H9 (cell line): ENCODE measurements at regions not wholly inside any gene's neighbourhood (a gene's known extent, or its start where the extent isn't known, plus 50 kb on each side); places are given as distances from the start of the nearest gene placed in this dataset.

Experiments used
- DNase-seq: peaks from one replicate; pipeline ENCODE4 v3.0.0-alpha.2; 2017
- H2AFZ ChIP-seq: one replicate; pipeline ENCODE4 v1.6.1; 2013; ENCODE audit warnings: mild to moderate bottlenecking, low read length, control low read depth, moderate library complexity
- H2AK5ac ChIP-seq: 2 replicates; pipeline ENCODE4 v1.6.1; 2013; ENCODE audit warnings: low read length, control low read depth, mixed read lengths; ENCODE audit not compliant: insufficient read length
- H2BK120ac ChIP-seq: one replicate; pipeline ENCODE4 v1.6.1; 2013; ENCODE audit warnings: low read depth, mild to moderate bottlenecking, low read length, control low read depth, inconsistent platforms; ENCODE audit not compliant: poor library complexity, severe bottlenecking
- H2BK12ac ChIP-seq: 2 replicates; pipeline ENCODE4 v1.6.1; 2013; ENCODE audit warnings: low read length, control low read depth, mixed read lengths, low read depth; ENCODE audit not compliant: insufficient read length
- H2BK15ac ChIP-seq: 2 replicates; pipeline ENCODE4 v1.6.1; 2013; ENCODE audit warnings: low read depth, low read length, control low read depth
- H2BK20ac ChIP-seq: one replicate; pipeline ENCODE4 v1.6.1; 2013; ENCODE audit warnings: low read depth, mild to moderate bottlenecking, low read length, control low read depth, inconsistent platforms; ENCODE audit not compliant: poor library complexity, severe bottlenecking
- H2BK5ac ChIP-seq: 2 replicates; pipeline ENCODE4 v1.6.1; 2013; ENCODE audit warnings: low read length, control low read depth, mixed read lengths; ENCODE audit not compliant: insufficient read length
- H3K14ac ChIP-seq: 2 replicates; pipeline ENCODE4 v1.6.1; 2013; ENCODE audit warnings: low read length, control low read depth; ENCODE audit not compliant: insufficient read depth
- H3K18ac ChIP-seq: 2 replicates; pipeline ENCODE4 v1.6.1; 2013; ENCODE audit warnings: low read depth, mild to moderate bottlenecking, mixed read lengths, low read length, control low read depth; ENCODE audit not compliant: insufficient read length
- H3K23ac ChIP-seq: 2 replicates; pipeline ENCODE4 v1.6.1; 2013; ENCODE audit warnings: low read length, control low read depth, mixed read lengths, low read depth; ENCODE audit not compliant: insufficient read length
- H3K23me2 ChIP-seq: 2 replicates; pipeline ENCODE4 v1.6.1; 2013; ENCODE audit warnings: low read depth, mild to moderate bottlenecking, mixed read lengths, low read length, control low read depth; ENCODE audit not compliant: insufficient read length, poor library complexity, severe bottlenecking
- H3K27ac ChIP-seq: 2 replicates; pipeline ENCODE4 v1.5.1; 2013; ENCODE audit warnings: low read length, control low read depth, mixed read lengths, low read depth; ENCODE audit not compliant: insufficient read length
- H3K27me3 ChIP-seq: 2 replicates; pipeline ENCODE4 v1.6.1; 2013; ENCODE audit warnings: low read length, control low read depth, inconsistent platforms; ENCODE audit not compliant: insufficient read depth
- H3K4ac ChIP-seq: 2 replicates; pipeline ENCODE4 v1.6.1; 2013; ENCODE audit warnings: low read depth, mild to moderate bottlenecking, control low read depth, inconsistent platforms, low read length, moderate library complexity
- H3K4me1 ChIP-seq: 2 replicates; pipeline ENCODE4 v1.6.1; 2013; ENCODE audit warnings: low read length, control low read depth, inconsistent platforms; ENCODE audit not compliant: insufficient read depth
- H3K4me2 ChIP-seq: 2 replicates; pipeline ENCODE4 v1.6.1; 2013; ENCODE audit warnings: low read length, control low read depth, mixed read lengths; ENCODE audit not compliant: insufficient read length, insufficient read depth
- H3K56ac ChIP-seq: 2 replicates; pipeline ENCODE4 v1.6.1; 2013; ENCODE audit warnings: low read depth, mild to moderate bottlenecking, mixed read lengths, low read length, control low read depth; ENCODE audit not compliant: insufficient read length
- H3K79me1 ChIP-seq: 2 replicates; pipeline ENCODE4 v1.6.1; 2013; ENCODE audit warnings: low read depth, mild to moderate bottlenecking, moderate library complexity, low read length, control low read depth, inconsistent platforms; ENCODE audit not compliant: insufficient read depth, poor library complexity, severe bottlenecking
- H3K79me2 ChIP-seq: 2 replicates; pipeline ENCODE4 v1.6.1; 2013; ENCODE audit warnings: low read length, control low read depth, inconsistent platforms; ENCODE audit not compliant: insufficient read depth
- H3K9ac ChIP-seq: 2 replicates; pipeline ENCODE4 v1.6.1; 2013; ENCODE audit warnings: low read length, control low read depth, mixed read lengths; ENCODE audit not compliant: insufficient read length; ENCODE audit errors: extremely low read depth
- H3K9me3 ChIP-seq: one replicate; pipeline ENCODE4 v1.6.1; 2013; ENCODE audit warnings: low read depth, low read length, inconsistent platforms; ENCODE audit not compliant: control insufficient read depth
- H3T11ph ChIP-seq: one replicate; pipeline ENCODE4 v1.6.1; 2013; ENCODE audit warnings: mild to moderate bottlenecking, low read length, control low read depth, inconsistent platforms
- H4K20me1 ChIP-seq: one replicate; pipeline ENCODE4 v1.6.1; 2013; ENCODE audit not compliant: control insufficient read depth, insufficient read length, insufficient read depth
- H4K5ac ChIP-seq: 2 replicates; pipeline ENCODE4 v1.6.1; 2013; ENCODE audit warnings: low read depth, mild to moderate bottlenecking, mixed read lengths, low read length, control low read depth; ENCODE audit not compliant: insufficient read length
- H4K8ac ChIP-seq: replicated peaks from 2 replicates; pipeline ENCODE4 v1.6.1; 2013; ENCODE audit warnings: low read length, control low read depth, mixed read lengths, low read depth; ENCODE audit not compliant: insufficient read length
- H4K91ac ChIP-seq: 2 replicates; pipeline ENCODE4 v1.6.1; 2013; ENCODE audit warnings: low read depth, mild to moderate bottlenecking, moderate library complexity, mixed read lengths, low read length, control low read depth; ENCODE audit not compliant: insufficient read length
- H3K27ac Mint-ChIP-seq, 3 experiments: 2 replicates in 2 of 3; 3 replicates in 1 of 3; pipeline ENCODE4 v1.8.0; 2020 to 2021; ENCODE audit warnings: mixed read lengths in 3 of 3, mild to moderate bottlenecking in 1 of 3, moderate library complexity in 1 of 3
- H3K27me3 Mint-ChIP-seq: 2 replicates; pipeline ENCODE4 v1.8.0; 2021; ENCODE audit warnings: low read depth, mild to moderate bottlenecking, moderate library complexity, mixed read lengths
- H3K36me3 Mint-ChIP-seq, 3 experiments: 2 replicates in 2 of 3; 3 replicates in 1 of 3; pipeline ENCODE4 v1.8.0; 2020 to 2021; ENCODE audit warnings: low read depth in 3 of 3, mixed read lengths in 3 of 3; ENCODE audit not compliant: insufficient read depth in 1 of 3
- H3K4me1 Mint-ChIP-seq, 2 experiments: 2 replicates each; pipeline ENCODE4 v1.8.0; 2020; ENCODE audit warnings: mixed read lengths in 2 of 2
- H3K4me3 Mint-ChIP-seq, 2 experiments: 2 replicates in 1 of 2; 3 replicates in 1 of 2; pipeline ENCODE4 v1.8.0; 2020 to 2021; ENCODE audit warnings: mild to moderate bottlenecking in 2 of 2, mixed read lengths in 2 of 2, moderate library complexity in 1 of 2
- H3K9me3 Mint-ChIP-seq, 2 experiments: 2 replicates in 1 of 2; 3 replicates in 1 of 2; pipeline ENCODE4 v1.8.0; 2020; ENCODE audit warnings: mild to moderate bottlenecking in 2 of 2, mixed read lengths in 2 of 2, moderate library complexity in 1 of 2
- WGBS: extraction: QIAGEN DNeasy Blood & Tissue Kit; methylation state at CpG from one replicate; pipeline ENCODE4 v1.1.7; 2013; ENCODE audit warnings: missing lambda C conversion rate, low lambda C conversion rate, mixed read lengths; ENCODE audit not compliant: insufficient read length; ENCODE audit errors: extremely low coverage; 5-methylcytosine and 5-hydroxymethylcytosine counted together
- TF ChIP-seq, protein P1 (sequence below): fragments of 200-600 bp; sonication (generic); conservative IDR thresholded peaks from 3 replicates; pipeline ENCODE4 v1.8.0; 2021; ENCODE audit warnings: antibody characterized with exemption, mild to moderate bottlenecking

DNA sequence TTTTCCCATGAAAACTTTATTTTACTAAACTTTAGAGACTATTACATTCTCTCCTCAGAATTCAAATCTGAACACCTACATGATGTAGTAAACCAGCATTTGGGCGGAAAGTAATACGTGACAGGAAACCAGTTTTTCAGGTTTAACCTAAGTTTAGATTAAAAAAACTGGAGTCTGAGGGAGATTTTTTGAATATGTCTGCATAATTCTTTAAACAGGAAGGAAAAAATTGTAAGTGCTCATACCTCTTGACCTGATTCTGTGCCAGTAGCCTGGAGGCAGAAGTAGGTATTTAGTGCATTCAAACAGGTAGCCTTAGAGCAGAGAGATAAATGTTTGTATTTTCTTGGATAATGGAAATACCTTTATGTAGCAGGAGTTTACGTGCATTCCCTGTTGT is 224.3 kb downstream of the MDFIC start:
- Histone ChIP-seq H3K14ac (no peak overlapping the region), H4K5ac (no peak overlapping the region), H4K20me1 (no peaks in the 10 kb centered on the region), H2BK12ac (no peak overlapping the region), H3T11ph (no peak overlapping the region), H3K9me3 (no peaks in the 10 kb centered on the region), H3K56ac (no peak overlapping the region), H3K18ac (no peak overlapping the region), H2BK15ac (no peak overlapping the region), H3K27ac (no peak overlapping the region), H3K27me3 (no peaks in the 10 kb centered on the region), H2BK120ac (no peak overlapping the region), H3K9ac (no peak overlapping the region), H3K4me1 (no peaks in the 10 kb centered on the region), H3K23me2 (no peaks in the 10 kb centered on the region), H2AFZ (no peak overlapping the region), H2BK20ac (no peak overlapping the region), H3K4me2 (no peak overlapping the region), H4K8ac (no peak overlapping the region), H2BK5ac (no peak overlapping the region), H3K23ac (no peak overlapping the region), H3K79me2 (no peaks in the 10 kb centered on the region), H2AK5ac (no peak overlapping the region), H3K79me1 (no peaks in the 10 kb centered on the region), H3K4ac (no peak overlapping the region), H4K91ac (no peak overlapping the region)
- H3K9me3 Mint-ChIP-seq: no peaks in the 10 kb centered on the region
- H3K27me3 Mint-ChIP-seq: no peaks in the 10 kb centered on the region
- H3K36me3 Mint-ChIP-seq: no peaks in the 10 kb centered on the region
- TF ChIP-seq, protein P1, sequence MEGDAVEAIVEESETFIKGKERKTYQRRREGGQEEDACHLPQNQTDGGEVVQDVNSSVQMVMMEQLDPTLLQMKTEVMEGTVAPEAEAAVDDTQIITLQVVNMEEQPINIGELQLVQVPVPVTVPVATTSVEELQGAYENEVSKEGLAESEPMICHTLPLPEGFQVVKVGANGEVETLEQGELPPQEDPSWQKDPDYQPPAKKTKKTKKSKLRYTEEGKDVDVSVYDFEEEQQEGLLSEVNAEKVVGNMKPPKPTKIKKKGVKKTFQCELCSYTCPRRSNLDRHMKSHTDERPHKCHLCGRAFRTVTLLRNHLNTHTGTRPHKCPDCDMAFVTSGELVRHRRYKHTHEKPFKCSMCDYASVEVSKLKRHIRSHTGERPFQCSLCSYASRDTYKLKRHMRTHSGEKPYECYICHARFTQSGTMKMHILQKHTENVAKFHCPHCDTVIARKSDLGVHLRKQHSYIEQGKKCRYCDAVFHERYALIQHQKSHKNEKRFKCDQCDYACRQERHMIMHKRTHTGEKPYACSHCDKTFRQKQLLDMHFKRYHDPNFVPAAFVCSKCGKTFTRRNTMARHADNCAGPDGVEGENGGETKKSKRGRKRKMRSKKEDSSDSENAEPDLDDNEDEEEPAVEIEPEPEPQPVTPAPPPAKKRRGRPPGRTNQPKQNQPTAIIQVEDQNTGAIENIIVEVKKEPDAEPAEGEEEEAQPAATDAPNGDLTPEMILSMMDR: no peak
- no peak overlapping the region for H3K4me3 Mint-ChIP-seq
- H3K4me1 Mint-ChIP-seq: no peaks in the 10 kb centered on the region; a peak in 1 of 4 replicates
- no CpG with 5 or more reads among the region's 3 CpGs for WGBS
- H3K27ac Mint-ChIP-seq: no peak overlapping the region
- DNase-seq: no peak
